ENCODE measurements at regions not wholly inside any gene's neighbourhood (a gene's known extent, or its start where the extent isn't known, plus 50 kb on each side); places are given as distances from the start of the nearest gene placed in this dataset.
"Not testable (repeated sequence)": the region's sequence is repeated elsewhere in the genome, so short reads cannot be mapped to it uniquely, and the experiment has no call there.

GRCh38 chr6:169142538-169142844, 111.2 kb downstream of the THBS2 start:
- no peak for DNase-seq

DNA sequence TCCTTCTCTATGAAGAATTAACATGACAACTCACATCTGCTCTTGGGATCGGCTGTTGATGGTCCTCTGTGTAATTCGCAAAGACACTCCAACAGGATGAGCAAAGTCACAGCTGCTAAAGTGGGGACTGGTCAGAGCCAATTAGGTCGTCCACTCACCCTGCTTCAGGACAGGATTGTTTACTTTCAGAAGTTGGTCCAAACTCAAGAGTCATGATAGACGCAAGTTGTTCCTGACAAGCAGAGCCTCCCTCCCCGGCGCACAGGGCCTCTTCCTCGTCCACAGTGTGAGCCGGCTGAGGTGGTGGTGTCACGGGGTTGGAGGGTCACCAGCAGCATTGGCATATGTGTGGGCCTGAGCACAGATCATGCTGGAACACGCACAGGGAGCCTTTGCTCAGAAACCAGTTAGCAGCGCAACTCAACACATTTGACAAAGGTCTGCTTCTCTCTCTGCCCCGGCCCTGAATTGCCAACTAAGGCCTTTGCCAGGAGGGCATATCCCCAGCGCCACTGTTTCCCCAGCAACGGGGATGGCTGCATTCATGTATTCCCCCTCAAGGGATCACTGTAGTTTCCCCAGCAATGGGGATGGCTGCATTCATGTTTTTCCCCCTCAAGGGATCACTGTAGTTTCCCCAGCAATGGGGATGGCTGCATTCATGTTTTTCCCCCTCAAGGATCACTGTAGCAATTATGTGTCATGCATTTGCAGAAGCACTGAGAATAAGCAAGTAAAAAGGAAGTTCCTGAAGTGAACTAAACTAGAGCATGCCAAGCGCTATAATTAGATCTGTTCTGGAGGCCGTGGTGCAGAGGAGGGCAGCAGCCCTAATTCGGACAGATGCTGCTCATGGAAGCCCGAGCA, 111.7 kb downstream of the THBS2 start:
- peak; percentile 27 for DNase-seq

DNA sequence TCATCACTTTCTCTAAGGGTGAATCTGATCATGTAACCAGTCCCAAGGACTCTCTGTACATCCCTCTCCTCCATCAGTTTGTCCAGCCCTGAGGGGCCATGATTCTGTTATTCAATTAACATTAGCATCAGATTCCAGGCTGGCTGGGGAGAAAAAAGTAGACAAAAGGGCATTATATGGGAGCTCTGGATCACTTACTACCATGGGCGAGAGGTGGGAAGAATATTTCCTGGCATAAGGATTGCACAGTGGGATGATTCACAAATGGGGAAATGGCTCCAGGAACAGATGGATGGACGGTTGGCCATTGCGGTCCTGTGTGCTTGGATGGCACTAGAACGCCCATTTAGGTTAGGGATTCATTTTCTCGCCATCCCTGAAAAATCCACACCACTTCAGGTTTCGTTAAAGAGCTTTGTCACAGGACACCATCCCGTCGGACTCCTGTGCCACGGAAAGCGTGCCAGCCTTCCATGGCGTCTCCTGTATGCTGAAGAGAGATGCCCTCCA, 112.6 kb downstream of the THBS2 start:
- DNase-seq, result no peak

DNA sequence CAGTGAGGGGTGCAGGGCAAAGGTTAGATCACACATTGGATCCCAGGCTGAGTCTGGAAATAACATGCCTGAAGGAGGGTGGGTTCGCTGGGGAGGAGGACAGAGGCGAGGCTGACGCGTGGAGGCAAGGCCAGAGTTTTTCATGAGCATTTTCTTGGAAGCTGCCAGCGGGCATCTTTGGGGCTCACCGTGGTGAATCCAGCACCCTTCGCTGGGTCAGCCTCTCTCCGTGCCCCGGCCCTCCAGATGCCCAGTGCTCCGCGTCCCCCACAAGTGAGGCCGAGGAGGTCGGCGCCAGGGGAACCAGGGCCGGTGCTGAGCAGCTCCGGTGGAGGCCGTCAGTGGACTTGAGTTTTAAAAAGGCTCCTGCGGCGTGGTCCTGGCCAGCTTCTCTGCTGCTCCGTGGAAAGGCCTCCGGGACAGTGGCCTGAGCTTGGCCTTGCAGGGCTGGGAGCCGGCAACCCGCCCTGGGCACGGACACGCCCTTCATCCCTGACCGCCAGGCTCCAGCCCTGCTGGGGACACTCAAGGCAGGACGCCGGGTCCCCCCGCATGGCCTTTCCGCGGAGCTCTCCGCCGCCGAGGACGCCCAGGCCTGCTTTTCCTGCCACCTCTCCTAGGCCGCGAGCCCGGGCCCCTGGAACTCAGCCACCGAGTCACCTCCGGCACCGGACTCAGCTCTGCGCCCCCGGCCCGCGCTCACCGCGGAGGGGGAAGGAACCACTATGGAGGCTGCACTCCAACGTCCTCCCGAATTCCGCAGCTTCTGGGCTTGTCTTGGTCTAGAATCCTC, 114.3 kb downstream of the THBS2 start:
- DNase-seq, result no peak

DNA sequence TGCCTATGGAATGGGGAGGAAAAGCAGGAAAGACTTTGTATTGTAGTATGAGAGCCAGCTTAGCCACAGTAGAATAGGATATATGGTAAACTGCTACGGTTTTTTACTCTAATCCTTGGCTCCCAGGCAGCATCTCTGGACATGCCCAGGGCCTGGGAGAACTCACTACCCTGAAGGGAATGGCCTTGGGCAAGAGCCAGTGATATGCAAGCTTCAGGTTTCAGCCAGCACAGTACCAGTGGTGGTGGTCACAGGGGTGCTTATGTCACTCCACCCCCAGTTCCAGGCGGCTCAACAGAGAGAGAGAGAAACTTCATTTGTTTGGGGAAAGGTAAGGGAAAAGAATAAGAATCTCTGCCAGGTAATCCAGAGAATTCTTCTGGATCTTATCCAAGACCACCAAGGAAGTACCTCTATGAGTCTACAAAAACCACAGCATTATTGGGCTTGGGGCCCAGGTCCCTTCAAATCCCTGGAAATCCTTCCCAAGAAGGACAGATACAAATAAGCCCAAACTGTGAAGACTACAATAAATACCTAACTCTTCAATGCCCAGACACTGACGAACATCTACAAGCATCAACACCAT, 121.2 kb downstream of the THBS2 start:
- no peak for DNase-seq

DNA sequence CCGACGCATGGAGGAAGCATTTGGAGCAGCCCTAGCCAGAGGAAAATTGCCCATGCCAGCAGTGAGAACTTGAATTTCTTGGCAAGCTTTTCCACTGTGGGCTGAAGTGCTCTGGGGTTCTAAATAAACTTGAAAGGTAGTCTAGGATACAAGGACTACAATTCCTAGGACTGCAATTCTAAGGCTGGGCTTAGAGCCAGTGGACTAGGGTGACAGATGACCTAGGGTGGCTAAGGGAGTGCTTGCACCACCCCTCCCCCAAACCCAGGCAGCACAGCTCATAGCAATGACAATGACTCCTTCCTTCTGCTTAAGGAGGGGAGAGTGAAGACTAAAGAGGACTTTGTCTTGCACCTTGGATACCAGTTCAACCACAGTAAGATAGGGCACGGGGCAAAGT, 122.3 kb downstream of the THBS2 start:
- DNase-seq, result no peak

DNA sequence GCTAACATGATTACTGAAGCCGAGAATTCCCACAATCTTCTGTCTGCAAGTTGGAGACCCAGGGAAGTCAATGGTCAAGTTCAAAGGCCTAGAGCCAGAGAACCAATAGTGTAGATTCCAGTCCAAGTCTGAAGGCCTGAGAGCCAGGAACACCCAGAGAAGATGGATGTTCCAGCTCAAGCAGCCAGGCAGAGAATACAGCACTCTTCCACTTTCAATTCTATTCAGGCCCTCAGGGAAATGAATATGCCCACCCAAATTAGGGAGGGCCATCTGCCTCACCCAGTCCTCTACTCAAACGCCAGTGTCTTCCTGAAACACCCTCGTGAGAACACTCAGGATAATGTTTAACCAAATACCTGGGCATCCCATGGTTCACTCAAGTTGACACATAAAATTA, 123.5 kb downstream of the THBS2 start:
- DNase-seq, result no peak

DNA sequence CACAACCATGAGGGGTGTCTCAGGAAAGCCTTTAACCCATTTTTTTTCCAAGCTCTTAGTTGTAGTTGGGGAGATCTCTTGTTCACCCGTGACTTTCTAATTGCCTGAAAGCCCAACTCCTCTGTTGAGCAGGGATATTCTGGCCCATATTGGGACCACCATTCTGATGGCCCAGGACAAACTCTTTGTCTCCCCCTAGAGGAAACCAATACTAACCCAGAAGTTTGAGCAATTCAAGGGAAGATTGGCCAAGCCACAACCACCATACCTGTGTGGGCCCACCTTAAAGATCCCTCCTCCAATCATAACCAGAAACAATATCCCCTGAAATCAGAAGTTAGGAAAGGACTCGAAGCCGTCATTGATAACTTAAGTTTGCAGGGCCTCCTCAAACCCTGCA, 132.6 kb downstream of the THBS2 start:
- no peak for DNase-seq

DNA sequence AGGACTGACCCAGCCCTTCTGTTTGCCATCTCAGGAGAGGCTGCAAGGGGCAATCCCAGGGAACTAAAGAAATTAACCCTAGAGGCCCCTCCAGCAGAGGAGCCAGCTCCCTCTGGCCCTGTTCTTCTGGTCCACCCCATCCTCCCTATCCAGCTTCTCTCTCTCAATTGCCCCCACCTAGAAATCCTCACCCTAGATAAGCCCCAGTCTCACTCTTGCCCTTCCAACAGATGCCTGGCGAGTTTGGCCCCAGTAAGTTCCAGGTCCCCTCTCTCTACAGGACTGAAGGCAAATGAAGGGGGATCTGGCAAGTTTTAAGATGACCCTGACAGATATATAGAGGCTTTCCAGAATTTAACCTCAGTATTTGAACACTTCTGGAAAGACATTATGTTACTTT, 134.0 kb downstream of the THBS2 start:
- no peak for DNase-seq

DNA sequence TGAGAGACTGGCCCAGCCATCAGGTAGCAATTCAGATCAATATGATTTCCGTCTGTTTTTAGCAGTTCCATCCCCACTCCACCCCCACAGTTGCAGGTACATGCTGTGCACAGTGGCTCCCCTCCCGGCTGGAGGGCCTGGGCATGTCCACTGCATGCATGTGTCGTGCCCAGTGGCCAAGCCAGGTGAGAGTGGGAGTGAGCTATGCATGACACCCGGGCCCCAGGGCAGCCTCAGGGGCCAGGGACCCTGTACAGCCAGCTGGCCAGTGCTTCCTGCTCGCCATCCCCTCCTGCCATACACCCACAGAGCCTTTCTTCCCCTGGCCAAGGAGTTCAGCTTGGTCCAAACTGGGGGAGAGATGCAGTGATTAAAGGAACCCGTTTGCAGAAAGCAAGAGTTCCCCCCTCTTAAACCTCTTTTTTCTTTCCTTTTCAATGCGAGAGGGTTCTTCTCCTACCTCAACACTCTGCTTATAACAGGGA, 135.3 kb downstream of the THBS2 start:
- no peak for DNase-seq

GRCh38 chr6:169117663-169118062, 136.0 kb downstream of the THBS2 start:
- no peak for DNase-seq

GRCh38 chr6:169115632-169116031, 138.0 kb downstream of the THBS2 start:
- peak; percentile 3 for DNase-seq

GRCh38 chr6:169114632-169115031, 139.0 kb downstream of the THBS2 start:
- DNase-seq, result not testable (repeated sequence)

- peak; percentile 41 for DNase-seq
Observed at GRCh38 chr6:169112483-169113320, 140.9 kb downstream of the THBS2 start.

DNA sequence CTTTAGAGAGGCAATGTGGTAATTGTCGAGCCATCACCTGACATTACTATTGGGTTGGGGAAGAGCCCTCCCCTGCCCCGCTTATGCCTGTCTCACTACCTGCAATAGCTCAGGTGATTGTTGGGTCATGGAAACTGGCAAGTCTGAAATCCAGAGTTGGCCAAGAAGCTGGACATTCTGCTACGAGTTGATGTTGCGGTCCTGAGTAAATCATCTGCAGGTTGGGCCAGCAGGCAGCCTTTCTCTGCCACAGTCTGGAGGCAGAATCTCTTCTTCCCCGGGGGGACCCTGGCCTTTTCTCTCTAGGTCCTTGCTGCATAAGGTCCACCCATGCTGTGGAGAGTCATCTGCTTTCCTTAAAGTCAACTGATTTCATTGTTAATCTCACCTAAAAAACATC, 142.4 kb downstream of the THBS2 start:
- DNase-seq, result no peak

- no peak for DNase-seq
Observed at GRCh38 chr6:169109411-169110220, 144.0 kb downstream of the THBS2 start.

DNA sequence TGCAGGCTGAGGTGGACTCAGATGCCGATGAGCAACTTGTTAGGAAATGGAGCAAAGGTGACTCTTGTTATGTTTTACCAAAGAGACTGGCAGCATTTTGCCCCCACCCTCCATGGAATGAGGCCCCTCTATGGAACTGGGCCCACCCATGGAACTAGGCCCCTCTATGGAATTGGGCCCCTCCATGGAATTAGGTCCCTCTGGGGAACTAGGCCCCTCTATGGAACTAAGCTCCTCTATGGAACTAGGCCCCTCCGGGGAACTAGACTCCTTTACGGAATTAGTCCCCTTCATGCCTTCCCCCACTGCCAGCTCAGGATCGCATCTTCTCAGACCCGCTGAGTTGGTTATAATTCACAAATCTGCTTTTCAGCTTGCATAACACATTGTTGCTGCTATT, 144.9 kb downstream of the THBS2 start:
- DNase-seq, result no peak

DNA sequence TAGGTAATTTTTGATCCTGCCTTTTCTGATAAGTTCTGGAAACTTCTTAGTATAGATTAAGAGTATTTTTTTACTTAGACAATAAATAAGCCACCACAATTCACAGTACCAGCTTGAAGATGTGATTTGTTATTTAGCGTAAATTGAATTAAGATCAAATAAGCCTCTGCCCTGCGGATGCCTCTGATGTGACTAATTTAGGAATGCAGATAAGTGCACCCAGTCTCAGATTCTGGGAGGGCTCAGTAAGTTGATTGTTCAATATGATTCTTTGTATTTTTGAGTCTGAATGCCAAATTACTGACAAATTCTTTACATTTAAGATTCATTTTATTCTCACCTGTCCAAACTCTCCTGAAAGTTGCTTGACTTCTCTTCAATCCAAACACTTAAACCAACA, 147.5 kb downstream of the THBS2 start:
- DNase-seq, result no peak

DNA sequence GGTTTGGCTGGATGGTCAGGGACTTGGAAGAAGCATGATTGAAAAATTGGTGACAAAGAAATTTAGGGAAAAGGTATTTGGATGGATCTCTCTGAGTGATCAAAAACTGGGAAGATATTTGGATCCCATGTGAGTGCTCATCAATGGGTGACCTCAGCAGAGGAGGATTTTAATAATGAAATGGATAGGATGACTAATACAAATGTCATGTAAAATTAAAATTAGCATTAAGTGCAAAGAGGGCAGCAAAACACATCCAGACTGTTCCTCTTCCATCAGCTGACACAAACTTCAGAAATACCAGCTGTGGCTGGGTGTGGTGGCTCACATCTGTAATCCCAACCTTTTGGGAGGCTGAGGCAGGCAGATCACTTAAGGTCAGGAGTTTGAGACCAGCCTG, 151.7 kb downstream of the THBS2 start:
- no peak for DNase-seq

DNA sequence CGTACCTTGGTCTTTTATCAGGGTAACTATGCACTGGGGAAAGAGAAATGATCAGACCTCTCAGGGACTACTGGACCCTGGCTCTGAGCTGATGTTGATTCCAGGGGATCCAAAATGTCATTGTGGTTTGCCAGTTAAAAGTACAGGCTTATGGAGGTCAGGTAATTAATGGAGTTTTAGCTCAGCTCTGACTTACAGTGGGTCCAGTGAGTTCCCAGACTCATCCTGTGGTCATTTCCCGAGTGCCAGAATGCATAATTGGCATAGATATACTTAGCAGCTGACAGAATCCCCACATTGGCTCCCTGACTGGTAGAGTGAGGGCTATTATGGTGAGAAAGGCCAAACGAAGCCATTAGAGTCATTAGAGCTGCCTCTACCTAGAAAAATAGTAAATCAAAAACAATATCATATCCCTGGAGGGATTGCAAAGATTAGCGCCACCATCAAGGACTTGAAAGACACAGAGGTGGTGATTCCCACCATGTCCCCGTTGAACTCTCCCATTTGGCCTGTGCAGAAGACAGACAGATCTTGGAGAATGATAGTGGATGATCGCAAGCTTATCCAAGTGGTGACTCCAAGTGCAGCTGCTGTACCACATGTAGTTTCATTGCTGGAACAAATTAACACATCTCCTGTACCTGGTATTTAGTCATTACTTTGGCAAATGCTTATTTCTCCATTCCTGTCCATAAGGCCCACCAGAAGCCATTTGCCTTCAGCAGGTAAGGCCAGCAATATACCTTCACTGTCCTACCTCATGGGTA, 152.4 kb downstream of the THBS2 start:
- no peak for DNase-seq

Data from suppressor macrophage treated with lipopolysaccharide for 4 hours (primary cell).